K562 (cell line): ENCODE measurements at regions not wholly inside any gene's neighbourhood (a gene's known extent, or its start where the extent isn't known, plus 50 kb on each side); places are given as distances from the start of the nearest gene placed in this dataset.

Experiments used
- KLF10 ChIP-seq: fragments of 250-450 bp; sonication (Bioruptor Pico); IDR thresholded peaks from 2 replicates; pipeline ENCODE4 v1.6.1; 2021; ENCODE audit warnings: matching md5 sums
- POLR2AphosphoS5 ChIP-seq: IDR thresholded peaks from 2 replicates; pipeline ENCODE4 v1.6.1; 2011; ENCODE audit warnings: mild to moderate bottlenecking, low read depth, low read length, moderate library complexity; ENCODE audit not compliant: control insufficient read depth, insufficient read depth
- SIRT6 ChIP-seq: IDR thresholded peaks from one replicate; pipeline ENCODE4 v1.6.1; 2012; ENCODE audit warnings: low read depth, mild to moderate bottlenecking, control low read depth, inconsistent platforms, low read length, moderate library complexity
- ZNF263 ChIP-seq: sonication (generic); formaldehyde crosslinking; IDR thresholded peaks from 2 replicates; pipeline ENCODE4 v1.8.0; 2022; ENCODE audit warnings: mild to moderate bottlenecking, missing genetic modification reagents, borderline replicate concordance
- TF ChIP-seq, protein P1 (sequence below), 3 experiments: fragments of 200-800 bp in 1 of 3; fragments of 250-450 bp in 1 of 3; fragments of 450-650 bp in 1 of 3; sonication (Bioruptor Pico) in 1 of 3; sonication (Bioruptor generic) in 1 of 3; formaldehyde crosslinking in 1 of 3; IDR thresholded peaks; 2 replicates each; pipeline versions ENCODE4 v1.6.1 to v1.8.0; 2016 to 2022; ENCODE audit warnings: mild to moderate bottlenecking in 2 of 3, missing genetic modification characterization in 2 of 3, missing compliant biosample characterization in 1 of 3, moderate library complexity in 1 of 3
- TF ChIP-seq, protein P2 (sequence below): sonication (generic); formaldehyde crosslinking; IDR thresholded peaks from 2 replicates; pipeline ENCODE4 v1.8.1; 2023; ENCODE audit warnings: mild to moderate bottlenecking, missing genetic modification reagents
- TF ChIP-seq, protein P3 (sequence below): fragments of 450-650 bp; conservative IDR thresholded peaks from 2 replicates; pipeline ENCODE4 v1.6.1; 2016; ENCODE audit warnings: missing genetic modification characterization, low read depth, mild to moderate bottlenecking, control low read depth, missing compliant biosample characterization

DNA sequence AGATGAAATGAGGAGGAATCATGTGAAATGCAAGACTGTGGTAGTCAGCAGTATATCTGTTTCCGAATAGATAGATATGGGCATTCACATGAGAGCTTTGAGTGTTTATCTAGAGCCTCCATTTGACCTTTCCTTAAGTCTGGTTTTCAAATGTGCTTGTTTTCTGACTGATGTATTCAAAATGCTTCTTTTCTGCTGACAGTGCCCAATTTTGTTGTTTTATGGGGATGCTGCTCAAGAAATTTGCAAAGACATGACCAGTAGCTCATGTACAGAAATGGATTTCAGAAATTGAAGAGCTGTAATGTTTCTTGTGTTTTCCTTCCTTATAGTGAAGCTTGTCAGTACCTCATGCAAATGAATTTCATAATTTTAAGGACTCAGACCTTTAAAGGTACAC, 903.4 kb upstream of the CDH8 start:
- TF ChIP-seq, protein P1, sequence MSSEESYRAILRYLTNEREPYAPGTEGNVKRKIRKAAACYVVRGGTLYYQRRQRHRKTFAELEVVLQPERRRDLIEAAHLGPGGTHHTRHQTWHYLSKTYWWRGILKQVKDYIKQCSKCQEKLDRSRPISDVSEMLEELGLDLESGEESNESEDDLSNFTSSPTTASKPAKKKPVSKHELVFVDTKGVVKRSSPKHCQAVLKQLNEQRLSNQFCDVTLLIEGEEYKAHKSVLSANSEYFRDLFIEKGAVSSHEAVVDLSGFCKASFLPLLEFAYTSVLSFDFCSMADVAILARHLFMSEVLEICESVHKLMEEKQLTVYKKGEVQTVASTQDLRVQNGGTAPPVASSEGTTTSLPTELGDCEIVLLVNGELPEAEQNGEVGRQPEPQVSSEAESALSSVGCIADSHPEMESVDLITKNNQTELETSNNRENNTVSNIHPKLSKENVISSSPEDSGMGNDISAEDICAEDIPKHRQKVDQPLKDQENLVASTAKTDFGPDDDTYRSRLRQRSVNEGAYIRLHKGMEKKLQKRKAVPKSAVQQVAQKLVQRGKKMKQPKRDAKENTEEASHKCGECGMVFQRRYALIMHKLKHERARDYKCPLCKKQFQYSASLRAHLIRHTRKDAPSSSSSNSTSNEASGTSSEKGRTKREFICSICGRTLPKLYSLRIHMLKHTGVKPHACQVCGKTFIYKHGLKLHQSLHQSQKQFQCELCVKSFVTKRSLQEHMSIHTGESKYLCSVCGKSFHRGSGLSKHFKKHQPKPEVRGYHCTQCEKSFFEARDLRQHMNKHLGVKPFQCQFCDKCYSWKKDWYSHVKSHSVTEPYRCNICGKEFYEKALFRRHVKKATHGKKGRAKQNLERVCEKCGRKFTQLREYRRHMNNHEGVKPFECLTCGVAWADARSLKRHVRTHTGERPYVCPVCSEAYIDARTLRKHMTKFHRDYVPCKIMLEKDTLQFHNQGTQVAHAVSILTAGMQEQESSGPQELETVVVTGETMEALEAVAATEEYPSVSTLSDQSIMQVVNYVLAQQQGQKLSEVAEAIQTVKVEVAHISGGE (CRISPR knock-in tag; IDR thresholded peaks at IDR 0.05) = no peak
- TF ChIP-seq ZNF263 (no peak), SIRT6 (no peak), POLR2AphosphoS5 (no peak), KLF10 (no peak)
- TF ChIP-seq, protein P2, sequence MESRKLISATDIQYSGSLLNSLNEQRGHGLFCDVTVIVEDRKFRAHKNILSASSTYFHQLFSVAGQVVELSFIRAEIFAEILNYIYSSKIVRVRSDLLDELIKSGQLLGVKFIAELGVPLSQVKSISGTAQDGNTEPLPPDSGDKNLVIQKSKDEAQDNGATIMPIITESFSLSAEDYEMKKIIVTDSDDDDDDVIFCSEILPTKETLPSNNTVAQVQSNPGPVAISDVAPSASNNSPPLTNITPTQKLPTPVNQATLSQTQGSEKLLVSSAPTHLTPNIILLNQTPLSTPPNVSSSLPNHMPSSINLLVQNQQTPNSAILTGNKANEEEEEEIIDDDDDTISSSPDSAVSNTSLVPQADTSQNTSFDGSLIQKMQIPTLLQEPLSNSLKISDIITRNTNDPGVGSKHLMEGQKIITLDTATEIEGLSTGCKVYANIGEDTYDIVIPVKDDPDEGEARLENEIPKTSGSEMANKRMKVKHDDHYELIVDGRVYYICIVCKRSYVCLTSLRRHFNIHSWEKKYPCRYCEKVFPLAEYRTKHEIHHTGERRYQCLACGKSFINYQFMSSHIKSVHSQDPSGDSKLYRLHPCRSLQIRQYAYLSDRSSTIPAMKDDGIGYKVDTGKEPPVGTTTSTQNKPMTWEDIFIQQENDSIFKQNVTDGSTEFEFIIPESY (CRISPR knock-in tag) = no peak
- TF ChIP-seq, protein P3, sequence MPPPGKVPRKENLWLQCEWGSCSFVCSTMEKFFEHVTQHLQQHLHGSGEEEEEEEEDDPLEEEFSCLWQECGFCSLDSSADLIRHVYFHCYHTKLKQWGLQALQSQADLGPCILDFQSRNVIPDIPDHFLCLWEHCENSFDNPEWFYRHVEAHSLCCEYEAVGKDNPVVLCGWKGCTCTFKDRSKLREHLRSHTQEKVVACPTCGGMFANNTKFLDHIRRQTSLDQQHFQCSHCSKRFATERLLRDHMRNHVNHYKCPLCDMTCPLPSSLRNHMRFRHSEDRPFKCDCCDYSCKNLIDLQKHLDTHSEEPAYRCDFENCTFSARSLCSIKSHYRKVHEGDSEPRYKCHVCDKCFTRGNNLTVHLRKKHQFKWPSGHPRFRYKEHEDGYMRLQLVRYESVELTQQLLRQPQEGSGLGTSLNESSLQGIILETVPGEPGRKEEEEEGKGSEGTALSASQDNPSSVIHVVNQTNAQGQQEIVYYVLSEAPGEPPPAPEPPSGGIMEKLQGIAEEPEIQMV = no peak
